B cell (primary cell): ENCODE measurements at regions not wholly inside any gene's neighbourhood (a gene's known extent, or its start where the extent isn't known, plus 50 kb on each side); places are given as distances from the start of the nearest gene placed in this dataset.

Experiments used
- ATAC-seq: fragments of 200-7000 bp; cut with Tn5 transposase; one replicate; pipeline ENCODE4 v1.10.0; 2021; ENCODE audit warnings: low read depth, mild to moderate bottlenecking, moderate number of reproducible peaks, moderate library complexity
- CTCF ChIA-PET: fragments of 350-600 bp; sonication (Branson Sonifier 250); formaldehyde crosslinking; loops from one replicate; lab custom pipeline; 2021; ENCODE audit warnings: antibody characterized with exemption, inconsistent platforms; lab: Charles Lee
- POLR2A ChIA-PET: fragments of 350-600 bp; sonication (Branson Sonifier 250); formaldehyde crosslinking; loops from one replicate; lab custom pipeline; 2021; ENCODE audit warnings: antibody characterized with exemption; lab: Charles Lee
- DNase-seq: peaks from one replicate; pipeline ENCODE4 v3.0.0; 2013
- H2AFZ ChIP-seq: 2 replicates; pipeline ENCODE4 v1.6.1; 2012; ENCODE audit warnings: mild to moderate bottlenecking, low read depth, low read length; ENCODE audit not compliant: insufficient read depth, poor library complexity, severe bottlenecking
- H3K27ac ChIP-seq, 2 donors: 1 replicate in 1 of 2; 2 replicates in 1 of 2; pipeline ENCODE4 v1.5.1; 2012 to 2013; ENCODE audit warnings: low read length in 2 of 2, mild to moderate bottlenecking in 2 of 2, moderate library complexity in 1 of 2
- H3K27me3 ChIP-seq, 4 experiments: fragments of 200-600 bp in 1 of 4; sonication (generic) in 1 of 4; replicated peaks in 1 of 4; 1 replicate in 2 of 4; 2 replicates in 2 of 4; pipeline versions ENCODE4 v1.6.1 to v1.7.0; 2013 to 2016; ENCODE audit warnings: low read length in 3 of 4, mild to moderate bottlenecking in 2 of 4, mixed read lengths in 1 of 4, moderate library complexity in 1 of 4; ENCODE audit not compliant: insufficient read depth in 4 of 4, control insufficient read depth in 3 of 4; ENCODE audit errors: control extremely low read depth in 1 of 4
- H3K36me3 ChIP-seq, 2 experiments: replicated peaks in 1 of 2; 1 replicate in 1 of 2; 2 replicates in 1 of 2; pipeline versions ENCODE4 v1.6.1 to v1.7.1; 2013; ENCODE audit warnings: low read length in 1 of 2; ENCODE audit not compliant: insufficient read depth in 2 of 2, control insufficient read depth in 1 of 2; ENCODE audit errors: control extremely low read depth in 1 of 2, extremely low read depth in 1 of 2
- H3K4me1 ChIP-seq, 2 donors: fragments of 200-600 bp in 1 of 2; sonication (generic) in 1 of 2; 1 replicate in 1 of 2; 2 replicates in 1 of 2; pipeline versions ENCODE4 v1.5.1 to v1.6.1; 2013 to 2017; ENCODE audit warnings: low read length in 2 of 2; ENCODE audit not compliant: control insufficient read depth in 2 of 2, insufficient read depth in 2 of 2
- H3K4me2 ChIP-seq: replicated peaks from 2 replicates; pipeline ENCODE3; 2012; ENCODE audit warnings: mild to moderate bottlenecking, low read depth, low read length; ENCODE audit not compliant: poor library complexity, severe bottlenecking
- H3K4me3 ChIP-seq, 5 experiments: fragments of 200-600 bp in 1 of 5; sonication (generic) in 1 of 5; 1 replicate in 3 of 5; 2 replicates in 2 of 5; pipeline versions ENCODE4 v1.5.1 to v1.7.0; 2011 to 2016; ENCODE audit warnings: low read length in 4 of 5, mild to moderate bottlenecking in 4 of 5, low read depth in 2 of 5, control low read depth in 1 of 5, moderate library complexity in 1 of 5; ENCODE audit not compliant: insufficient read depth in 1 of 5; ENCODE audit errors: control extremely low read depth in 1 of 5, extremely low read depth in 1 of 5
- H3K79me2 ChIP-seq: fragments of 200-600 bp; sonication (generic); one replicate; pipeline ENCODE4 v1.6.0; 2016; ENCODE audit warnings: low read length; ENCODE audit not compliant: control insufficient read depth, insufficient read depth
- H3K9ac ChIP-seq: fragments of 200-600 bp; sonication (generic); 2 replicates; pipeline ENCODE4 v1.6.1; 2017; ENCODE audit warnings: mild to moderate bottlenecking, low read length, moderate library complexity
- H3K9me3 ChIP-seq, 3 donors: one replicate each; pipeline versions ENCODE4 v1.6.1 to v1.7.1; 2013; ENCODE audit warnings: low read length in 2 of 3; ENCODE audit not compliant: control insufficient read depth in 2 of 3, insufficient read depth in 1 of 3; ENCODE audit errors: control extremely low read depth in 1 of 3
- H4K20me1 ChIP-seq: 2 replicates; pipeline ENCODE4 v1.6.0; 2012; ENCODE audit warnings: mild to moderate bottlenecking, low read length; ENCODE audit not compliant: insufficient read depth, control insufficient read depth, poor library complexity, severe bottlenecking
- H3K27ac Mint-ChIP-seq: one replicate; pipeline ENCODE4 v1.8.0; 2021; ENCODE audit warnings: mixed read lengths
- H3K27me3 Mint-ChIP-seq: one replicate; pipeline ENCODE4 v1.8.0; 2021; ENCODE audit warnings: mixed read lengths
- H3K4me1 Mint-ChIP-seq: one replicate; pipeline ENCODE4 v1.8.0; 2021; ENCODE audit warnings: mixed read lengths
- H3K4me3 Mint-ChIP-seq: one replicate; pipeline ENCODE4 v1.8.0; 2021; ENCODE audit warnings: mixed read lengths
- H3K9me3 Mint-ChIP-seq: one replicate; pipeline ENCODE4 v1.8.0; 2022; ENCODE audit warnings: mixed read lengths; ENCODE audit not compliant: insufficient read depth
- CTCF ChIP-seq: fragments of 200-600 bp; IDR thresholded peaks from one replicate; pipeline ENCODE4 v1.8.0; 2022; ENCODE audit warnings: antibody characterized with exemption, mild to moderate bottlenecking
- EZH2 ChIP-seq: IDR thresholded peaks from 2 replicates; pipeline ENCODE4 v1.6.1; 2012; ENCODE audit warnings: borderline replicate concordance, low read depth, mild to moderate bottlenecking, moderate library complexity, low read length; ENCODE audit not compliant: insufficient read depth, poor library complexity, severe bottlenecking
- WGBS: methylation state at CpG from one replicate; pipeline ENCODE4 v1.1.5; 2013; ENCODE audit warnings: missing lambda C conversion rate; ENCODE audit not compliant: insufficient coverage; 5-methylcytosine and 5-hydroxymethylcytosine counted together
- intact Hi-C: fragments of 100-400 bp; cut with micrococcal nuclease; formaldehyde crosslinking; loops from one replicate; pipeline ENCODE4 v1.10.0; 2022

- H3K4me1 Mint-ChIP-seq: no peaks in the 10 kb centered on the region
- TF ChIP-seq EZH2 (no peak), CTCF (no peak)
- H3K9me3 Mint-ChIP-seq: peaks cover 3% of the 10 kb centered on the region
- H3K27ac Mint-ChIP-seq: no peak overlapping the region
- Histone ChIP-seq H3K79me2 (no peaks in the 10 kb centered on the region), H3K36me3 (no peaks in the 10 kb centered on the region), H3K4me3 (no peak overlapping the region), H3K4me2 (no peak overlapping the region), H3K9ac (no peak overlapping the region), H3K27ac (no peak overlapping the region), H3K27me3 (no peaks in the 10 kb centered on the region), H4K20me1 (no peaks in the 10 kb centered on the region), H2AFZ (no peak overlapping the region), H3K9me3 (peaks cover 0 to 8% (median 4%) of the 10 kb centered on the region in 3 donors), H3K4me1 (no peaks in the 10 kb centered on the region)
- POLR2A ChIA-PET: no interaction called here
- ATAC-seq: no peak
- no peak overlapping the region for H3K4me3 Mint-ChIP-seq
- no peak for DNase-seq
- CTCF ChIA-PET: no interaction called here
- 63% methylated on average over 1 of the region's 2 CpGs for WGBS
- no peaks in the 10 kb centered on the region for H3K27me3 Mint-ChIP-seq
- intact Hi-C loops: no loop called here
Measured at GRCh38 chr2:226018641-226019040, 619.1 kb downstream of the NYAP2 start.

- no peak for DNase-seq
- H3K4me1 ChIP-seq: no peaks in the 10 kb centered on the region
- no peak overlapping the region for H3K27ac ChIP-seq
- POLR2A ChIA-PET: no interaction called here
- H3K9me3 Mint-ChIP-seq: peaks cover 3% of the 10 kb centered on the region
- intact Hi-C loops: no loop called here
- no peak overlapping the region for H3K4me2 ChIP-seq
- WGBS: no CpG with 5 or more reads among the region's 2 CpGs
- no peak for TF ChIP-seq EZH2
- TF ChIP-seq CTCF: no peak
- no peak overlapping the region for H3K4me3 Mint-ChIP-seq
- peaks cover 0 to 8% (median 4%) of the 10 kb centered on the region in 3 donors for H3K9me3 ChIP-seq
- H3K27me3 ChIP-seq: no peaks in the 10 kb centered on the region
- H3K4me3 ChIP-seq: no peak overlapping the region
- no peaks in the 10 kb centered on the region for H4K20me1 ChIP-seq
- H3K9ac ChIP-seq: no peak overlapping the region
- H3K36me3 ChIP-seq: no peaks in the 10 kb centered on the region
- no peak overlapping the region for H3K27ac Mint-ChIP-seq
- ATAC-seq: no peak
- no peaks in the 10 kb centered on the region for H3K79me2 ChIP-seq
- H3K27me3 Mint-ChIP-seq: no peaks in the 10 kb centered on the region
- H3K4me1 Mint-ChIP-seq: no peaks in the 10 kb centered on the region
- no peak overlapping the region for H2AFZ ChIP-seq
- CTCF ChIA-PET: no interaction called here
Measured at GRCh38 chr2:226017537-226017936, 618.0 kb downstream of the NYAP2 start.
